ENCODE measurements at regions not wholly inside any gene's neighbourhood (a gene's known extent, or its start where the extent isn't known, plus 50 kb on each side); places are given as distances from the start of the nearest gene placed in this dataset.

DNA sequence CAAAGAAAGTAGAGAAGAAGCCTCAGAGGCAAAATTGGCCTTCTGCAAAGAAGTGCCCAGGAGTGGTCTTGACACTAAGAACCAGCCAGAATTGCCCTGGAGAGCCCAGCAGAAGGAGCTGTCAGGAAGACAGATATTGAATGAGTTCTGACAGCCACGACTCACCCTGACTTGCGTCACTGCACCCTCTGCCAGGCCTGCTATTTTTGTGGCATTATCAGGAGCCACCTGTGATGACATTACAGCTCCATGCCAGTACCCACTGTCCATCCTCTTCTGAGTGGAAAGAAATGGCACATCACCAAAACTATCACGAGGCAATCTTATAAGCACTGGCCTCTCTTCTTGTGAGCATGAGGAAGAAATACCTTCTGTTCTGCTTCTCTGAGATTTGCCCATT, 67.7 kb downstream of the SMIM20 start:
- no peak overlapping the region for H3K4me3 ChIP-seq
- intact Hi-C loops (cut with DNase I; ENCODE audit: low total_unique reads), result no loop called here
- H3K4me1 ChIP-seq, result no peaks in the 10 kb centered on the region
- no peak for TF ChIP-seq POLR2A (IDR thresholded peaks at IDR 0.05)
- TF ChIP-seq, protein P1, sequence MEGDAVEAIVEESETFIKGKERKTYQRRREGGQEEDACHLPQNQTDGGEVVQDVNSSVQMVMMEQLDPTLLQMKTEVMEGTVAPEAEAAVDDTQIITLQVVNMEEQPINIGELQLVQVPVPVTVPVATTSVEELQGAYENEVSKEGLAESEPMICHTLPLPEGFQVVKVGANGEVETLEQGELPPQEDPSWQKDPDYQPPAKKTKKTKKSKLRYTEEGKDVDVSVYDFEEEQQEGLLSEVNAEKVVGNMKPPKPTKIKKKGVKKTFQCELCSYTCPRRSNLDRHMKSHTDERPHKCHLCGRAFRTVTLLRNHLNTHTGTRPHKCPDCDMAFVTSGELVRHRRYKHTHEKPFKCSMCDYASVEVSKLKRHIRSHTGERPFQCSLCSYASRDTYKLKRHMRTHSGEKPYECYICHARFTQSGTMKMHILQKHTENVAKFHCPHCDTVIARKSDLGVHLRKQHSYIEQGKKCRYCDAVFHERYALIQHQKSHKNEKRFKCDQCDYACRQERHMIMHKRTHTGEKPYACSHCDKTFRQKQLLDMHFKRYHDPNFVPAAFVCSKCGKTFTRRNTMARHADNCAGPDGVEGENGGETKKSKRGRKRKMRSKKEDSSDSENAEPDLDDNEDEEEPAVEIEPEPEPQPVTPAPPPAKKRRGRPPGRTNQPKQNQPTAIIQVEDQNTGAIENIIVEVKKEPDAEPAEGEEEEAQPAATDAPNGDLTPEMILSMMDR (IDR thresholded peaks at IDR 0.05 in 4 of 5, conservative IDR thresholded peaks at IDR 0.05 in 1 of 5), result no peak
- no peak overlapping the region for H3K27ac ChIP-seq
- H3K27me3 ChIP-seq, result no peaks in the 10 kb centered on the region
- ATAC-seq (no peak), DNase-seq (no peak)
- in situ Hi-C loops (cut with MboI; ENCODE audit: low sequenced_read_pairs in 4 of 4), result loop anchor here in 3 of 4 donors (10.0 to 25.0 kb wide), 3 partner anchors 423 to 1031 kb away; no protein-coding TSS in a partner anchor
- H3K36me3 ChIP-seq, result no peaks in the 10 kb centered on the region
- H3K9me3 ChIP-seq, result no peaks in the 10 kb centered on the region

DNA sequence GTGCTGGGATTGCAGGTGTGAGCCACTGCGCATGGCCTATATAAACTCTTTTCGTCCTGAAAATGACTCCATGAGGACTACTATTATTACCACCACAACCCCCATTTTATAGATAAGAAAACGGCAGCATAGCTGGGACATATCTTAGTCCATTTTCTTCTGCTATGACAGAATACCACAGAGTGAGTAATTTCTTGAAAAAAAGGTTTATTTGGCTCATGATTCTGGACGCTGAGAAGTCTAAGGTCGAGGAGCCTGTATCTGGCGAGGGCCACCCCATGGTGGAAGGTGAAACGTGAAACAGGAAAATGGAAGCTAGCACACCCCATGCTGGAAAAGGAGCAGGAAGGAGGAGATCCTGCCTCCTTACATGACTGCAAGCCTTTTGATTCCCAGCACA, 68.9 kb downstream of the SMIM20 start:
- in situ Hi-C loops (cut with MboI; ENCODE audit: low sequenced_read_pairs in 4 of 4), result loop anchor here in 3 of 4 donors (10.0 to 25.0 kb wide), 3 partner anchors 422 to 1029 kb away; no protein-coding TSS in a partner anchor
- no peaks in the 10 kb centered on the region for H3K27me3 ChIP-seq

DNA sequence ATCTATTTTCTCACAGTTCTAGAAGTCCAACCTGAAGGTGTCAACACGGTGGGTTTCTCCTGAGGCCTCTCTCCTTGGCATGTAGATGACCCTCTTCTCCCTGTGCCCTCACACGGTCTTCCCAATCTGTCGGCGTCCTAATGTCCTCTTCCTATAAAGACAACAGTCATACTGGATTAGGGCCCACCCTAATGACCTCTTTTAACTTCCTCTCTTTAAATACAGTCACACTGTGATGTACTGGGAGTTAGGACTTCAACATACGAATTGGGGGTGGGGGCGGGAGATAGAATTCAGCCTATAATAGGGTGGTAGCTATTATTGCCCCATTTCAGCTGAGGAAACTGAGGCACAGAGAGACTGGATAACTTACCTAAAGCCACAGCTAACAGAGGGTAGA, 70.2 kb downstream of the SMIM20 start:
- ATAC-seq (no peak), DNase-seq (no peak)
- in situ Hi-C loops (cut with MboI; ENCODE audit: low sequenced_read_pairs in 4 of 4) (loop anchor here in 3 of 4 donors (10.0 to 25.0 kb wide), 3 partner anchors 421 to 1028 kb away; no protein-coding TSS in a partner anchor), intact Hi-C loops (cut with DNase I; ENCODE audit: low total_unique reads) (no loop called here)
- Histone ChIP-seq H3K36me3 (no peaks in the 10 kb centered on the region), H3K27me3 (no peaks in the 10 kb centered on the region), H3K9me3 (no peaks in the 10 kb centered on the region), H3K4me1 (peaks cover 0 to 3% of the 10 kb centered on the region in 2 donors), H3K27ac (no peak overlapping the region), H3K4me3 (no peak overlapping the region)
- TF ChIP-seq POLR2A (IDR thresholded peaks at IDR 0.05), result no peak
- TF ChIP-seq, protein P1 (IDR thresholded peaks at IDR 0.05 in 4 of 5, conservative IDR thresholded peaks at IDR 0.05 in 1 of 5), result no peak

More for the DNA sequence above, 68.9 kb downstream of the SMIM20 start:
- DNase-seq (no peak), ATAC-seq (no peak)
- TF ChIP-seq, protein P1 (IDR thresholded peaks at IDR 0.05 in 4 of 5, conservative IDR thresholded peaks at IDR 0.05 in 1 of 5), result no peak
- no peak for TF ChIP-seq POLR2A (IDR thresholded peaks at IDR 0.05)
- no peak overlapping the region for H3K27ac ChIP-seq
- intact Hi-C loops (cut with DNase I; ENCODE audit: low total_unique reads), result no loop called here
- no peaks in the 10 kb centered on the region for H3K36me3 ChIP-seq
- H3K4me1 ChIP-seq, result peaks cover 0 to 2% of the 10 kb centered on the region in 2 donors
- H3K9me3 ChIP-seq, result no peaks in the 10 kb centered on the region
- H3K4me3 ChIP-seq, result no peak overlapping the region

DNA sequence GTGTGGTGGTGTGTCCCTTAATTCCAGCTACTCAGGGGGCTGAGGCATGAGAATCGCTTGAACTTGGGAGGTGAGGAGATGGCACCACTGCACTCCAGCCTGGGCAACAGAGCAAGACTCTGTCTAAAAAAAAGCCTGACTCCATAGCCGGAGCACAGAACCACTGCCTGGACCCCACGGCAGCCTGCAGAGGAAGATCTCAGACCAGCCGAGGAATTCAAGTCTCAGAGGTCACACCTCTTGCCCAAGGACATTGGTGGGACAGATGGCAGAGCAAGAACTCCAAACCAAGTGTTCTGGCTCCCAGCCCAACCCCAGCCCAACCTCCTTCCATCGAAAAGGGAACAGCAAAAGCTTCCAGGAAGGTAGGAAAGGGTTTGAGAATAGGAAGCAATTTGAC, 70.8 kb downstream of the SMIM20 start:
- H3K27ac ChIP-seq, result no peak overlapping the region
- intact Hi-C loops (cut with DNase I; ENCODE audit: low total_unique reads) (loop anchor here (5.0 kb wide), 1 partner anchor 1023 kb away; no protein-coding TSS in a partner anchor), in situ Hi-C loops (cut with MboI; ENCODE audit: low sequenced_read_pairs in 4 of 4) (loop anchor here in 3 of 4 donors (10.0 to 25.0 kb wide), 3 partner anchors 420 to 1028 kb away; no protein-coding TSS in a partner anchor)
- H3K4me3 ChIP-seq, result no peak overlapping the region
- no peak for ATAC-seq
- no peaks in the 10 kb centered on the region for H3K27me3 ChIP-seq
- TF ChIP-seq POLR2A (IDR thresholded peaks at IDR 0.05), result no peak
- peaks cover 0 to 3% of the 10 kb centered on the region in 2 donors for H3K4me1 ChIP-seq
- DNase-seq, result no peak
- H3K9me3 ChIP-seq, result no peaks in the 10 kb centered on the region
- no peaks in the 10 kb centered on the region for H3K36me3 ChIP-seq

DNA sequence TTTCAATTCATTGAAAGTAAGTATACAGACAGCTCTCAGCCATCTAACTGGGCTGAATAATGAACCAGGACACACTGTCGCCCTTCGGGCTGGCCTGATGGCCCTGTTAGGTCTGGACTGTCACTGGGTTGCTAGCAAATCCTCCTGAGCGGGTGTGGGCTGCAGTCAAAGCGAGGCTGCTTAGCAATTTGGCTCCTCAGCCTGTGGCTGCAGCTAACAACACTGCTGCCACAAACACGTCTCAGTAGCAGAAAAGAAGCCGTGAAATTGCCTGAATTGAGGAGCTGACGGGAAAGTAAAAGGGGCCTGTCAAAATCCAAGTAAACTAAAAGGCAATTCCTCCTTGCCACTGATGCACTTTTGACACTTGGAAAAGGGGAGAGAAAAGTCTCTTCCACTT, 72.8 kb downstream of the SMIM20 start:
- in situ Hi-C loops (cut with MboI; ENCODE audit: low sequenced_read_pairs in 4 of 4), result loop anchor here in 3 of 4 donors (10.0 to 25.0 kb wide), 3 partner anchors 418 to 1025 kb away; no protein-coding TSS in a partner anchor
- DNase-seq (no peak), ATAC-seq (no peak)
- H3K36me3 ChIP-seq, result no peaks in the 10 kb centered on the region
- intact Hi-C loops (cut with DNase I; ENCODE audit: low total_unique reads), result loop anchor here (5.0 kb wide), 1 partner anchor 1020 kb away; no protein-coding TSS in a partner anchor
- H3K9me3 ChIP-seq, result no peaks in the 10 kb centered on the region
- TF ChIP-seq POLR2A (IDR thresholded peaks at IDR 0.05), result no peak
- TF ChIP-seq, protein P1 (IDR thresholded peaks at IDR 0.05 in 4 of 5, conservative IDR thresholded peaks at IDR 0.05 in 1 of 5), result no peak
- H3K27ac ChIP-seq, result no peak overlapping the region
- no peaks in the 10 kb centered on the region for H3K27me3 ChIP-seq
- H3K4me1 ChIP-seq, result peaks cover 3 to 4% of the 10 kb centered on the region in 2 donors
- H3K4me3 ChIP-seq, result no peak overlapping the region
